Activated CD8-positive, alpha-beta T cell treated with anti-CD3 and anti-CD28 coated beads for 36 hours (primary cell): ENCODE measurements at regions not wholly inside any gene's neighbourhood (a gene's known extent, or its start where the extent isn't known, plus 50 kb on each side); places are given as distances from the start of the nearest gene placed in this dataset.

ENCODE experiments used
- ATAC-seq: fragments of 200-7000 bp; cut with Tn5 transposase; one replicate; pipeline ENCODE4 v1.10.0; 2021; ENCODE audit warnings: mild to moderate bottlenecking, moderate library complexity
- CTCF ChIA-PET: fragments of 350-600 bp; sonication (Branson Sonifier 250); formaldehyde crosslinking; loops from one replicate; lab custom pipeline; 2021; ENCODE audit warnings: antibody characterized with exemption; lab: Charles Lee
- POLR2A ChIA-PET: fragments of 350-600 bp; sonication (Branson Sonifier 250); formaldehyde crosslinking; loops from one replicate; lab custom pipeline; 2021; ENCODE audit warnings: antibody characterized with exemption; lab: Charles Lee
- DNase-seq: peaks from one replicate; pipeline ENCODE4 v3.0.0-alpha.2; 2020
- H3K27ac Mint-ChIP-seq: one replicate; pipeline ENCODE4 v1.8.0; 2021; ENCODE audit warnings: mild to moderate bottlenecking, mixed read lengths
- H3K27me3 Mint-ChIP-seq: one replicate; pipeline ENCODE4 v1.8.0; 2021; ENCODE audit warnings: mixed read lengths
- H3K36me3 Mint-ChIP-seq: one replicate; pipeline ENCODE4 v1.8.0; 2021; ENCODE audit warnings: low read depth, mixed read lengths
- H3K4me1 Mint-ChIP-seq: one replicate; pipeline ENCODE4 v1.8.0; 2021; ENCODE audit warnings: low read depth, mixed read lengths
- H3K4me3 Mint-ChIP-seq: one replicate; pipeline ENCODE4 v1.8.0; 2021; ENCODE audit warnings: mild to moderate bottlenecking, moderate library complexity, mixed read lengths
- H3K9me3 Mint-ChIP-seq: one replicate; pipeline ENCODE4 v1.8.0; 2021; ENCODE audit warnings: mixed read lengths
- intact Hi-C: fragments of 100-400 bp; cut with micrococcal nuclease; formaldehyde crosslinking; loops from one replicate; pipeline ENCODE4 v1.10.0; 2022
- TF ChIP-seq, protein P1 (sequence below): fragments of 200-600 bp; IDR thresholded peaks from one replicate; pipeline ENCODE4 v1.8.0; 2022; ENCODE audit warnings: antibody characterized with exemption, mild to moderate bottlenecking

DNA sequence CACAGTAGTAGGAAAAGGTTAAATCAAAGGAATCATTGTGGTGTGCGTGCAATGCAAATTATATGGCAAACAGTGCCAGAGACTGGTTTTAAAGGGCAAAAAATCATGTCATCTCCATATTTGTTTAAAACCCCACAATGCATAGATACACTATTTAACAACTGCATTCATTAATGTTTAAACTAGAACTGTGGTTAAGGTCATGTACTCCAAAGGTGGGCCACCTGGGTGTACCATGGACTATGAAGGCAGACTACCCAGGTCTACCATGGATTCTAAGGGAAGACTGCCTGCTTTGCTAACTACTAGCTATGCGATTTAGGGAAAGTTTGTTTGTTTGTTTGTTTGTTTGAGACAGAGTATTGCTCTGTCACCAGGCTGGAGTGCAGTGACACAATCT, 356.3 kb downstream of the ZEB2 start:
- H3K27me3 Mint-ChIP-seq: no peaks in the 10 kb centered on the region
- CTCF ChIA-PET: interaction anchor here (1.6 kb wide), 1 partner anchor 17 kb away, joined by 4 read pairs; no protein-coding TSS in a partner anchor
- no peaks in the 10 kb centered on the region for H3K9me3 Mint-ChIP-seq
- no peak overlapping the region for H3K4me3 Mint-ChIP-seq
- POLR2A ChIA-PET: no interaction called here
- H3K36me3 Mint-ChIP-seq: peaks cover 2% of the 10 kb centered on the region
- no peak overlapping the region for H3K27ac Mint-ChIP-seq
- intact Hi-C loops: no loop called here
- peaks cover 8% of the 10 kb centered on the region for H3K4me1 Mint-ChIP-seq
- TF ChIP-seq, protein P1, sequence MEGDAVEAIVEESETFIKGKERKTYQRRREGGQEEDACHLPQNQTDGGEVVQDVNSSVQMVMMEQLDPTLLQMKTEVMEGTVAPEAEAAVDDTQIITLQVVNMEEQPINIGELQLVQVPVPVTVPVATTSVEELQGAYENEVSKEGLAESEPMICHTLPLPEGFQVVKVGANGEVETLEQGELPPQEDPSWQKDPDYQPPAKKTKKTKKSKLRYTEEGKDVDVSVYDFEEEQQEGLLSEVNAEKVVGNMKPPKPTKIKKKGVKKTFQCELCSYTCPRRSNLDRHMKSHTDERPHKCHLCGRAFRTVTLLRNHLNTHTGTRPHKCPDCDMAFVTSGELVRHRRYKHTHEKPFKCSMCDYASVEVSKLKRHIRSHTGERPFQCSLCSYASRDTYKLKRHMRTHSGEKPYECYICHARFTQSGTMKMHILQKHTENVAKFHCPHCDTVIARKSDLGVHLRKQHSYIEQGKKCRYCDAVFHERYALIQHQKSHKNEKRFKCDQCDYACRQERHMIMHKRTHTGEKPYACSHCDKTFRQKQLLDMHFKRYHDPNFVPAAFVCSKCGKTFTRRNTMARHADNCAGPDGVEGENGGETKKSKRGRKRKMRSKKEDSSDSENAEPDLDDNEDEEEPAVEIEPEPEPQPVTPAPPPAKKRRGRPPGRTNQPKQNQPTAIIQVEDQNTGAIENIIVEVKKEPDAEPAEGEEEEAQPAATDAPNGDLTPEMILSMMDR: no peak
- DNase-seq (no peak), ATAC-seq (no peak)

DNA sequence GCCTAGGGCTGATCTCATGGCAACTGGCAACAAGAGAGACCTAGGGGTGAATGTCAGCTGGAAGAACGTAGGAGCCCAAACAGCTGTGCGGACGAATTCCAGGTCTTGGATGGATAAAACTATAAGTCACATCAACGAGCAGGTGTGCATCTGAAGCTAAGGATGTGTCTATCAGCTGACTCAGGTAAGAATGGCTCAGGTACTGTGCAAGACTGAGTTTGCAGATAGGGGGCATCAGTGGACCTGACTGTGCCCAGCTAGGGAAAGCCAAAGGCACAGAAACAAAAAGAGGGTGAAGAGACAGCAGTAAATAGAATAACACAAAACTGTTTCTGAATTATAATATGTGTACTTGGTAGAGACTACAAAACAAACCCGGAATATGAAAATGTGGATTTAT, 357.3 kb downstream of the ZEB2 start:
- intact Hi-C loops: no loop called here
- POLR2A ChIA-PET: interaction anchor here (0.6 kb wide), 1 partner anchor 82 kb away, joined by 3 read pairs; no protein-coding TSS in a partner anchor
- TF ChIP-seq, protein P1: peak; percentile 65
- CTCF ChIA-PET: interaction anchor here (0.7 to 2.2 kb wide), 9 partner anchors 11 to 469 kb away, joined by 3 to 7 read pairs (median 4); no protein-coding TSS in a partner anchor
- DNase-seq (peak; percentile 64), ATAC-seq (peak; percentile 82)
- Mint-ChIP-seq H3K27me3 (no peaks in the 10 kb centered on the region), H3K27ac (no peak overlapping the region), H3K4me1 (peaks cover 8% of the 10 kb centered on the region), H3K9me3 (no peaks in the 10 kb centered on the region), H3K4me3 (no peak overlapping the region), H3K36me3 (peaks cover 2% of the 10 kb centered on the region)

DNA sequence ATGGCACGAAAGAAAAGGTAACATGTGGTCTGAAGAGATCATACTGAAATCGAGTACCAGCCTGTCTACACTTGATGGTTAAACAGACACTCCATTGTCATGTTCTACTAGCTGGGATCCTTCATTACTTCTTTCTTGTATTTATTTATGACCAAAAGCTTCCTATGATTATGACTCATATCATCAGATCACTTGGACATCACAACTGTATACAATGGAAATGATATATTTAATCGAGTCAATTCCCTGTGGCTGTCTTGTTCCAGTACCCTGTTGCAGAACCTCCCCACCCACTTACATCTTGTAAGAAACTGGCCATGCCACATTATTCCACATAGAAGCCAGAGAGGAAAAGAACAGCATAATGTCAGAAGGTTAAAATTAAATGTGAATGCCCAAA, 358.9 kb downstream of the ZEB2 start:
- Mint-ChIP-seq H3K36me3 (peaks cover 5% of the 10 kb centered on the region), H3K27ac (no peak overlapping the region), H3K9me3 (no peaks in the 10 kb centered on the region), H3K4me3 (no peak overlapping the region), H3K27me3 (no peaks in the 10 kb centered on the region), H3K4me1 (peaks cover 8% of the 10 kb centered on the region)
- intact Hi-C loops: no loop called here
- no peak for DNase-seq
- CTCF ChIA-PET: interaction anchor here (1.7 to 2.2 kb wide), 2 partner anchors 10 to 155 kb away, joined by 7 read pairs; no protein-coding TSS in a partner anchor
- POLR2A ChIA-PET: no interaction called here
- no peak for ATAC-seq
- TF ChIP-seq, protein P1: no peak

DNA sequence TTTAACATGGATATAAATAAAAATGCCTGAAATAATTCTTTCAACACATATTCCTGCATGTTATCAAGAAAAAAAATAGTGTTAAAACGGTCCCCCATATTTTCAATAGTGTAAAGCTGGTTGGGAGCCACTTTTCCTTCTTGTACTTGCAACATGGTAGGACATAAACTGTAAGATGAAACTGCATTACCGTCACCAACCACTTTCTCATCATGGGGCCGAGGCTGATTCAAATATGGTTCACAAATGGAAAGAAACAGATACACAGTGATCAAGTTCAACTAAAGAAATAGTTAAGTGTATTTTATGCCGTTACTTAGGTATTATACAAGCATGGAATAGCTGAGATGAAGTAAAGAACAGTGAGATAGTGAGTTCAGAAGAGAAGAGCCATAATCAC, 360.7 kb downstream of the ZEB2 start:
- Mint-ChIP-seq H3K4me3 (no peak overlapping the region), H3K27ac (no peak overlapping the region), H3K4me1 (peaks cover 8% of the 10 kb centered on the region), H3K36me3 (peaks cover 5% of the 10 kb centered on the region), H3K27me3 (no peaks in the 10 kb centered on the region), H3K9me3 (no peaks in the 10 kb centered on the region)
- intact Hi-C loops: no loop called here
- TF ChIP-seq, protein P1: no peak
- ATAC-seq: no peak
- CTCF ChIA-PET: interaction anchor here (0.8 to 1.6 kb wide), 2 partner anchors 10 to 113 kb away, joined by 4 to 5 read pairs; no protein-coding TSS in a partner anchor
- no peak for DNase-seq
- POLR2A ChIA-PET: no interaction called here

DNA sequence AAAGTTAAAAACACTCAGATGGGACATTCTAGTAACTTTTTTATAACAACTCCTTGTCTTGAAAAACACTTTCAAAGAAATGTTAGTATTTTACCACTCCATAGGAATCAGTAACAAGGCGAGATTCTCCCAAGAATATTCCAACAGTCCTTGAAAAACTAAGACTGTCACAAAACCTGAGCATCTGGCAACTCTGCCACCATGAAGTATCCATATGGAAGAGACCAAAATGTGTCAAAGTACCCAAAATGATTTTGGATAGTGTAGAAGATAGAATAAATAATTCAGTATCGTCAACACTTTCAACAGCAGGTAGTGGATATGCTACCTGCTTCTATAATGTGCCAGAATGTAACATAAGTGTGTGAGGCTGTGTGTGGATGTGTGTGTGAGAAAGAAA, 361.8 kb downstream of the ZEB2 start:
- Mint-ChIP-seq H3K9me3 (no peaks in the 10 kb centered on the region), H3K4me1 (peaks cover 8% of the 10 kb centered on the region), H3K27me3 (no peaks in the 10 kb centered on the region), H3K36me3 (peaks cover 5% of the 10 kb centered on the region), H3K4me3 (no peak overlapping the region), H3K27ac (no peak overlapping the region)
- intact Hi-C loops: no loop called here
- no peak for DNase-seq
- CTCF ChIA-PET: no interaction called here
- TF ChIP-seq, protein P1: no peak
- ATAC-seq: no peak
- POLR2A ChIA-PET: no interaction called here
